K562 (cell line): ENCODE measurements at regions not wholly inside any gene's neighbourhood (a gene's known extent, or its start where the extent isn't known, plus 50 kb on each side); places are given as distances from the start of the nearest gene placed in this dataset.

Experiments used
- CAMTA2 ChIP-seq: fragments of 250-450 bp; sonication (Bioruptor Pico); conservative IDR thresholded peaks from 2 replicates; pipeline ENCODE4 v1.5.1; 2022
- FOS ChIP-seq: IDR thresholded peaks from 3 replicates; pipeline ENCODE4 v1.6.1; 2011; ENCODE audit not compliant: insufficient read length; ENCODE audit errors: extremely low read depth
- GABPB1 ChIP-seq: sonication (generic); formaldehyde crosslinking; IDR thresholded peaks from 2 replicates; pipeline ENCODE4 v1.8.0; 2022; ENCODE audit warnings: mild to moderate bottlenecking, missing genetic modification reagents
- GATAD2A ChIP-seq: fragments of 450-650 bp; IDR thresholded peaks from 2 replicates; pipeline ENCODE4 v1.6.1; 2017
- HDAC8 ChIP-seq: fragments of 450-650 bp; IDR thresholded peaks from 2 replicates; pipeline ENCODE4 v1.6.1; 2016; ENCODE audit warnings: mild to moderate bottlenecking, missing genetic modification characterization, moderate library complexity, missing compliant biosample characterization
- HES1 ChIP-seq: fragments of 450-650 bp; IDR thresholded peaks from 2 replicates; pipeline ENCODE4 v1.6.1; 2016; ENCODE audit warnings: low read depth, mild to moderate bottlenecking, moderate library complexity
- HMG20B ChIP-seq: fragments of 250-450 bp; sonication (Bioruptor Pico); IDR thresholded peaks from 2 replicates; pipeline ENCODE4 v1.5.0; 2021; ENCODE audit warnings: mild to moderate bottlenecking
- HSF4 ChIP-seq: fragments of 250-450 bp; sonication (Bioruptor Pico); IDR thresholded peaks from 2 replicates; pipeline ENCODE4 v2.1.2; 2022; ENCODE audit warnings: mild to moderate bottlenecking, moderate library complexity, borderline replicate concordance
- KDM2B ChIP-seq: fragments of 250-450 bp; sonication (Bioruptor Pico); IDR thresholded peaks from 2 replicates; pipeline ENCODE4 v1.8.0; 2021; ENCODE audit warnings: mild to moderate bottlenecking, moderate library complexity
- MAX ChIP-seq: sonication (generic); formaldehyde crosslinking; IDR thresholded peaks from 2 replicates; pipeline ENCODE4 v1.9.0; 2022; ENCODE audit warnings: mild to moderate bottlenecking, missing genetic modification reagents
- NFIX ChIP-seq: fragments of 250-450 bp; sonication (Bioruptor Pico); IDR thresholded peaks from 2 replicates; pipeline ENCODE4 v1.4.0; 2020; ENCODE audit warnings: low read depth, mild to moderate bottlenecking, moderate library complexity
- NR2C1 ChIP-seq, 2 experiments: fragments of 450-650 bp; IDR thresholded peaks; 2 replicates each; pipeline ENCODE4 v1.6.1; 2017; ENCODE audit warnings: mild to moderate bottlenecking in 2 of 2, antibody characterized with exemption in 1 of 2, inconsistent platforms in 1 of 2, missing compliant biosample characterization in 1 of 2, missing genetic modification characterization in 1 of 2
- PATZ1 ChIP-seq: fragments of 250-450 bp; sonication (Bioruptor Pico); IDR thresholded peaks from 2 replicates; pipeline ENCODE4 v1.5.0; 2020; ENCODE audit warnings: mild to moderate bottlenecking, borderline replicate concordance
- SMAD2 ChIP-seq: fragments of 150-350 bp; IDR thresholded peaks from 2 replicates; pipeline ENCODE4 v1.6.1; 2014; ENCODE audit warnings: low read depth, mild to moderate bottlenecking, low read length
- SNIP1 ChIP-seq: fragments of 450-650 bp; IDR thresholded peaks from 2 replicates; pipeline ENCODE4 v1.7.1; 2017; ENCODE audit warnings: low read depth, mild to moderate bottlenecking
- TFAM ChIP-seq: fragments of 250-450 bp; sonication (Bioruptor Pico); conservative IDR thresholded peaks from 2 replicates; pipeline ENCODE4 v1.5.0; 2021; ENCODE audit warnings: mild to moderate bottlenecking, moderate library complexity
- THRAP3 ChIP-seq: fragments of 450-650 bp; IDR thresholded peaks from 2 replicates; pipeline ENCODE4 v1.6.1; 2016; ENCODE audit warnings: mild to moderate bottlenecking, inconsistent platforms, borderline replicate concordance
- ZNF445 ChIP-seq: fragments of 250-450 bp; sonication (Bioruptor Pico); IDR thresholded peaks from 2 replicates; pipeline ENCODE4 v1.4.0; 2020; ENCODE audit warnings: low read depth, mild to moderate bottlenecking, moderate library complexity
- ZSCAN29 ChIP-seq: fragments of 450-650 bp; IDR thresholded peaks from 2 replicates; pipeline ENCODE4 v1.6.1; 2017
- TF ChIP-seq, protein P1 (sequence below), 3 experiments: fragments of 200-800 bp in 1 of 3; fragments of 250-450 bp in 1 of 3; fragments of 450-650 bp in 1 of 3; sonication (Bioruptor Pico) in 1 of 3; sonication (Bioruptor generic) in 1 of 3; formaldehyde crosslinking in 1 of 3; IDR thresholded peaks; 2 replicates each; pipeline versions ENCODE4 v1.6.1 to v1.8.0; 2016 to 2022; ENCODE audit warnings: mild to moderate bottlenecking in 2 of 3, missing genetic modification characterization in 2 of 3, missing compliant biosample characterization in 1 of 3, moderate library complexity in 1 of 3

GRCh38 chr3:193872265-193872753 is 263.6 kb upstream of the HES1 start (continued):
- no peak for TF ChIP-seq CAMTA2 (CRISPR knock-in tag)
- TF ChIP-seq GATAD2A = 0 out of 2 replicates have a peak, but pooled peaks have one; percentile 36
- TF ChIP-seq KDM2B = no peak
- no peak for TF ChIP-seq ZSCAN29
- TF ChIP-seq HDAC8 = no peak
- TF ChIP-seq NFIX (CRISPR knock-in tag) = no peak
- no peak for TF ChIP-seq SNIP1
- TF ChIP-seq GABPB1 (CRISPR knock-in tag) = no peak
- no peak for TF ChIP-seq FOS
- no peak for TF ChIP-seq NR2C1 (IDR thresholded peaks at IDR 0.05)
- no peak; the same call in none of the 2 replicates for TF ChIP-seq NR2C1 (tag; IDR thresholded peaks at IDR 0.05)
- no peak for TF ChIP-seq MAX
- no peak for TF ChIP-seq PATZ1 (CRISPR knock-in tag)
- no peak for TF ChIP-seq ZNF445
- peak; percentile 82 for TF ChIP-seq HES1
- TF ChIP-seq HSF4 = no peak
- TF ChIP-seq TFAM (CRISPR knock-in tag) = no peak
- TF ChIP-seq SMAD2 = no peak
- TF ChIP-seq, protein P1, sequence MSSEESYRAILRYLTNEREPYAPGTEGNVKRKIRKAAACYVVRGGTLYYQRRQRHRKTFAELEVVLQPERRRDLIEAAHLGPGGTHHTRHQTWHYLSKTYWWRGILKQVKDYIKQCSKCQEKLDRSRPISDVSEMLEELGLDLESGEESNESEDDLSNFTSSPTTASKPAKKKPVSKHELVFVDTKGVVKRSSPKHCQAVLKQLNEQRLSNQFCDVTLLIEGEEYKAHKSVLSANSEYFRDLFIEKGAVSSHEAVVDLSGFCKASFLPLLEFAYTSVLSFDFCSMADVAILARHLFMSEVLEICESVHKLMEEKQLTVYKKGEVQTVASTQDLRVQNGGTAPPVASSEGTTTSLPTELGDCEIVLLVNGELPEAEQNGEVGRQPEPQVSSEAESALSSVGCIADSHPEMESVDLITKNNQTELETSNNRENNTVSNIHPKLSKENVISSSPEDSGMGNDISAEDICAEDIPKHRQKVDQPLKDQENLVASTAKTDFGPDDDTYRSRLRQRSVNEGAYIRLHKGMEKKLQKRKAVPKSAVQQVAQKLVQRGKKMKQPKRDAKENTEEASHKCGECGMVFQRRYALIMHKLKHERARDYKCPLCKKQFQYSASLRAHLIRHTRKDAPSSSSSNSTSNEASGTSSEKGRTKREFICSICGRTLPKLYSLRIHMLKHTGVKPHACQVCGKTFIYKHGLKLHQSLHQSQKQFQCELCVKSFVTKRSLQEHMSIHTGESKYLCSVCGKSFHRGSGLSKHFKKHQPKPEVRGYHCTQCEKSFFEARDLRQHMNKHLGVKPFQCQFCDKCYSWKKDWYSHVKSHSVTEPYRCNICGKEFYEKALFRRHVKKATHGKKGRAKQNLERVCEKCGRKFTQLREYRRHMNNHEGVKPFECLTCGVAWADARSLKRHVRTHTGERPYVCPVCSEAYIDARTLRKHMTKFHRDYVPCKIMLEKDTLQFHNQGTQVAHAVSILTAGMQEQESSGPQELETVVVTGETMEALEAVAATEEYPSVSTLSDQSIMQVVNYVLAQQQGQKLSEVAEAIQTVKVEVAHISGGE (CRISPR knock-in tag; IDR thresholded peaks at IDR 0.05) = no peak; a peak in 1 of 6 replicates
- TF ChIP-seq THRAP3 = no peak
- no peak for TF ChIP-seq HMG20B (CRISPR knock-in tag)
